Activated CD8-positive, alpha-beta memory T cell treated with anti-CD3 and anti-CD28 coated beads, Interleukin-2, amount 10 ng/mL, durations not matched to agents 7 days and 5 days (primary cell): ENCODE measurements at regions not wholly inside any gene's neighbourhood (a gene's known extent, or its start where the extent isn't known, plus 50 kb on each side); places are given as distances from the start of the nearest gene placed in this dataset.

ENCODE experiments used
- ATAC-seq: fragments of 150-1000 bp; cut with Tn5 transposase; one replicate; pipeline ENCODE4 v1.10.0; 2021; ENCODE audit warnings: moderate library complexity
- CTCF ChIA-PET: fragments of 350-600 bp; sonication (Branson Sonifier 250); formaldehyde crosslinking; loops from one replicate; lab custom pipeline; 2021; ENCODE audit warnings: antibody characterized with exemption; lab: Charles Lee
- DNase-seq: peaks from one replicate; pipeline ENCODE4 v3.0.0-alpha.2; 2020
- H3K27ac Mint-ChIP-seq: one replicate; pipeline ENCODE4 v1.8.0; 2021; ENCODE audit warnings: mild to moderate bottlenecking, mixed read lengths
- H3K27me3 Mint-ChIP-seq: one replicate; pipeline ENCODE4 v1.8.0; 2021; ENCODE audit warnings: mixed read lengths
- H3K36me3 Mint-ChIP-seq: one replicate; pipeline ENCODE4 v1.8.0; 2021; ENCODE audit warnings: mild to moderate bottlenecking, mixed read lengths
- H3K4me1 Mint-ChIP-seq: one replicate; pipeline ENCODE4 v1.8.0; 2021; ENCODE audit warnings: mixed read lengths
- H3K4me3 Mint-ChIP-seq: one replicate; pipeline ENCODE4 v1.8.0; 2021; ENCODE audit warnings: mild to moderate bottlenecking, moderate library complexity, mixed read lengths
- H3K9me3 Mint-ChIP-seq: one replicate; pipeline ENCODE4 v1.8.0; 2022; ENCODE audit warnings: low read depth, mixed read lengths

DNA sequence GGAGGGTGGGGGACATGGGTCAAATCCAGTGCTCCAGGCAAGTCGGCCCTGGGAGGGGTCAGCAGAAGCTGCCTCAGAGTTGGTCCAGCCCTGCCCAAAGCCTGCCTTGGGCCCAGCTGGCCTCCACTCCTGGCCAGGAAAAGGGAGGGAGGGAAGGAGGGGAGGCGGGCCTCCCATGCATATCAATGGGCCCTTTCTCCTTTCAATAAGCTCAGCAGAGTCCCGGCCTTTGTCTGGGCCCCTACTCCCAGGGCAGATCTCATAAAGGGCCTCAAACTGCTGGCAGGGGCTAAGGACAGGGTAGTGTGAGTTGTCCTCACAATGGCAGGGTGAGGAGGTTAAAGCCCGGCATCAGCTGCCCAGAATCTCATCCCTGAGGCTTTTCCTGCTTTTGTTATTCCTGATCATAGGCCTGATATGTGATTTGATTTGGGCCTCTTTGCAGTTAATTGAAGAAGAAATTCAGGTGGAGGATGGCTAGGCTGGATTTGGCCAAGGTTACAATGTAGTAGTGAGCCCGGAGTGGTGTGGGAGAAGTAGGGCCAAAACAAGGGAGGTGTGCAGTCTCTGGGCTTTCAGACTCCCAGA, 121.1 kb upstream of the ATP6AP2 start:
- H3K27ac Mint-ChIP-seq, result no peak overlapping the region
- no peak overlapping the region for H3K4me3 Mint-ChIP-seq
- CTCF ChIA-PET, result interaction anchor here (1.1 kb wide), 1 partner anchor 9 kb away, joined by 3 read pairs; no protein-coding TSS in a partner anchor
- H3K27me3 Mint-ChIP-seq, result peaks cover 2% of the 10 kb centered on the region
- no peaks in the 10 kb centered on the region for H3K4me1 Mint-ChIP-seq
- DNase-seq (no peak), ATAC-seq (no peak)
- no peaks in the 10 kb centered on the region for H3K9me3 Mint-ChIP-seq
- H3K36me3 Mint-ChIP-seq, result peaks cover 1% of the 10 kb centered on the region

DNA sequence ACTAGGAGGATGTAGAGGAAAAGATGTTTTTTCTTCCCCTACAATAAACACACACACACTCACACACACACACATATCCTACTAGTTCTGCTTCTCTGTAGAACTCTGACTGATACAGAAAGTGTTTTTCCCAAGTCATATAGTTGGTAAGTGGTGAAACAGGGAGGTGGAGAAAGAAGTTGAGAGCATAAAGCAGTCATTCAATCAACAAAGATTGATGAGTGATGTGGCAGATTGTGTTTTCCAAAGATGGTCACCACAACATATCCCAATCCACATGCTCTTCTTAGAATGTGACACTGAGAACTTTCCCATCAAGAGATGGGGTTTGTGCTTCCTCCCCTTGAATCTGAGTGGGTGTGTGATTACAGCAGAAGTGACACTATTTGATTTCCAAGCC, 123.4 kb upstream of the ATP6AP2 start:
- ATAC-seq (no peak), DNase-seq (no peak)
- Mint-ChIP-seq H3K4me3 (no peak overlapping the region), H3K27me3 (peaks cover 2% of the 10 kb centered on the region), H3K9me3 (no peaks in the 10 kb centered on the region), H3K36me3 (peaks cover 1% of the 10 kb centered on the region), H3K27ac (no peak overlapping the region), H3K4me1 (no peaks in the 10 kb centered on the region)
- CTCF ChIA-PET, result interaction anchor here (1.5 kb wide), 1 partner anchor 9 kb away, joined by 3 read pairs; no protein-coding TSS in a partner anchor

DNA sequence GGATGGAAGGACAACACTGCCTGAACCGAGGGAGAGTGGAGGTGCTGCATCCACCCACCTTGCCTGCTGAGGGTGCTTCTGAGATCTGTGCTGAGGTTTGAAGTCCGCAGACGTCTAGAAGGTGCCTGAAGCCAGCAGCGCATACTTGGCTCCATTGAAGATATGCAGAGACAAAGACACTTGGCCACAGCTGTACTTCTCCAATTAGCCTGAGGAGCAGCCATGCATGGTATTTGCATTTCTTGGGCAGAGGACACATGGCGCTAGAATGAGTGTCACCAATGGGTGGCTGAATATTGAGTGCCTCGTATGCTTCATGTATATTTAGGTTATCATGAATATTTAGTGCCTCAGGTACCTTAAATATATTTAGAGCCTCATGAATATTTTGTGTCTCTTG, 128.7 kb upstream of the ATP6AP2 start:
- DNase-seq, result no peak
- no peak for ATAC-seq
- H3K4me3 Mint-ChIP-seq, result no peak overlapping the region
- no peaks in the 10 kb centered on the region for H3K36me3 Mint-ChIP-seq
- H3K4me1 Mint-ChIP-seq, result peaks cover 6% of the 10 kb centered on the region
- H3K9me3 Mint-ChIP-seq, result no peaks in the 10 kb centered on the region
- no peaks in the 10 kb centered on the region for H3K27me3 Mint-ChIP-seq
- CTCF ChIA-PET, result no interaction called here
- H3K27ac Mint-ChIP-seq, result no peak overlapping the region

DNA sequence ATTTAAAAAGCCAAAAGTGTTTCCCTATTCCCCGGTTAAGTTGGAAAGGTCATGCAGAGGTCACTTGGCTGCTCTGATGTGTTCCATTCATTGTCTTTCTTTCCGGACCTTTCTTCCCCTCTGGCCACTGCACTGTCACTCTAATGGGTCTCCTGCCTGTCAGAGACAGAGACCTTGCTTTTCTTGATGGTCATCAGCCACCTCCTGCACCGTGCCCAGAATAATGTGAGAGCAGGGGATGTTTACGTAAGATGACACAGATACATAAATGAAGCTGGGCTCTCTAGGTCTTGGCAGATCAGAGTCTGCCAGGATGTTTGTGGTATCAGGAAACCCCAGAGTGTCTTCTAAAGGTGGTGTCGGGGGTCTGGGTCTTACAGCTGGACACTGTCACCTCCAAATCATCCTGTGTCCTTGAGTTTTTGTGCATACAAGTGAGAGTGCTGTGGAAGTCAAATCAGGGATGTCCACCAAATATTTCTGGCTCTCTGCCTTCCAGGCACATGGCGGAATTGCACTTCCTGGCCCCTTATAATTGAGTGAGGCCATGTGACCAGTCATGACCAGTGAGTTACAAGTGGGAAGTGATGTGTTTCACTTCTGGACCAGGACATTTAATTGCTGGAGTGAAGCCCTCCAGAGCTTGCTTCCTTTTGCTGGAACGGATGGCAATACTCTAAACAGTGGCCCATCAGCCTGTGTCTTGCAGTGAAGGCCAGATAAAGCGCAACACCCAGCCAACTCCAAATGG, 130.6 kb upstream of the ATP6AP2 start:
- Mint-ChIP-seq H3K9me3 (no peaks in the 10 kb centered on the region), H3K27me3 (no peaks in the 10 kb centered on the region), H3K36me3 (no peaks in the 10 kb centered on the region), H3K4me1 (peaks cover 6% of the 10 kb centered on the region), H3K27ac (no peak overlapping the region), H3K4me3 (no peak overlapping the region)
- DNase-seq (no peak), ATAC-seq (no peak)
- CTCF ChIA-PET, result no interaction called here

DNA sequence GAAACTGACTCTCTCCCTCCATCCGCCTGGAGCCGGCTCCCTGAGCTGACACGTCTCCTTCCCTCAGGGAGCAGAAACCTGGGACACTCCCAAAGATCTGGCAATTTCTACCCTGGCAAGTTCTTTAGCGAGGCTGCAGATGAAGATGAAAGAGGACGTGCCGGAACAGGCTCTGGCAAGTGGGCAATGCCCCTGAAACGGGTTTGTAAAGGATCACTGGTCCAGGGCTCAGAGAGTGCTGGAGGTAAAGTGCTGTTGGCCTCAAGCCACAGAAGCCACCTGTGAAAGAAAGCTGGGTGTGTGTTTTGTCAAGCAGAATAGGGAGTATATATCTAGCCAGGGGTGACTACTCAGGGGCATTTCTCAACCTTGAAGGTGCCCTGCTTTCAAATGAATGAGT, 131.4 kb upstream of the ATP6AP2 start:
- no peak for DNase-seq
- no peaks in the 10 kb centered on the region for H3K9me3 Mint-ChIP-seq
- H3K4me1 Mint-ChIP-seq, result peaks cover 6% of the 10 kb centered on the region
- no peaks in the 10 kb centered on the region for H3K27me3 Mint-ChIP-seq
- H3K36me3 Mint-ChIP-seq, result no peaks in the 10 kb centered on the region
- no peak for ATAC-seq
- no peak overlapping the region for H3K4me3 Mint-ChIP-seq
- CTCF ChIA-PET, result interaction anchor here (0.8 kb wide), 1 partner anchor 8 kb away, joined by 3 read pairs; no protein-coding TSS in a partner anchor
- H3K27ac Mint-ChIP-seq, result no peak overlapping the region

DNA sequence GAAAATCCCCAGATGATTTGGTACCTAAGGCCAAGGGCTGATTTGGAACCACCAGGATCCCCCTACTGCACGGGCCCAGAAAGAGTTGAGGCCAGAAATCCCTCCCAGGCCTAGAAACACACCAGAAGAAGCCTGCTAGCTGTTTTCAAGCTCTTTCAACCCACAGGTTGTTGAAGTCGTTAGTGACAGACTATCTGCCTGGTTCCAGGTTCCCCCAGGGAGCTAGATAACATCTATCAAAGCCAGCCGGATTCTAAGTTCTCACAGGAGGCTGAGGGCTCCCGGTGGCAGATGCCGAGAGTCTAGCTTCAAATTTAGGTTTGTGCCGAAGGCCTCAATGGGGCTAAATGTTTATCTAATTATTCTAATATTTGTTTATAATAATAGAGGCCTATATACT, 132.0 kb upstream of the ATP6AP2 start:
- Mint-ChIP-seq H3K9me3 (no peaks in the 10 kb centered on the region), H3K36me3 (no peaks in the 10 kb centered on the region), H3K4me1 (peaks cover 6% of the 10 kb centered on the region), H3K27ac (no peak overlapping the region), H3K4me3 (no peak overlapping the region), H3K27me3 (no peaks in the 10 kb centered on the region)
- ATAC-seq (no peak), DNase-seq (no peak)
- CTCF ChIA-PET, result interaction anchor here (0.8 kb wide), 1 partner anchor 9 kb away, joined by 3 read pairs; no protein-coding TSS in a partner anchor

DNA sequence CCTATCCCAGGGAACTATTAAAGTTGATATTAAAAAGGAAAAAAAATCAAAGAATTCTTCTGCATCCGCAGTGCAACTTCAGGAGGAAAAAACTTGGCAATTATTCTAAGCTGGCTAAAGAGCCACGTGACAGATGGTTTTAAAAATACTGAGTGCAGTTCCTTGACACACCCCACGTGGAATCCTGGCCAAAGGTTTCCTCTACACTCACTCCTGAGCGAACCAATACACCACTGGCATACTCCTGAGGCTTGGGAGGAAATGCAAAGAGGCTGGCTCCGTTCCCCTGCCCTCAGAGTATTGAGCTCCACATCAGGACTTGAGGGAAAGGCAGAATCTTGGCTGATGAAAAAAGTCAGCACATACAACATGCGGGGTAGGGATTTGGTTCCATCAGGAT, 133.8 kb upstream of the ATP6AP2 start:
- CTCF ChIA-PET, result no interaction called here
- ATAC-seq, result no peak
- Mint-ChIP-seq H3K4me1 (peaks cover 6% of the 10 kb centered on the region), H3K27ac (no peak overlapping the region), H3K36me3 (no peaks in the 10 kb centered on the region), H3K27me3 (no peaks in the 10 kb centered on the region), H3K4me3 (no peak overlapping the region), H3K9me3 (no peaks in the 10 kb centered on the region)
- no peak for DNase-seq

DNA sequence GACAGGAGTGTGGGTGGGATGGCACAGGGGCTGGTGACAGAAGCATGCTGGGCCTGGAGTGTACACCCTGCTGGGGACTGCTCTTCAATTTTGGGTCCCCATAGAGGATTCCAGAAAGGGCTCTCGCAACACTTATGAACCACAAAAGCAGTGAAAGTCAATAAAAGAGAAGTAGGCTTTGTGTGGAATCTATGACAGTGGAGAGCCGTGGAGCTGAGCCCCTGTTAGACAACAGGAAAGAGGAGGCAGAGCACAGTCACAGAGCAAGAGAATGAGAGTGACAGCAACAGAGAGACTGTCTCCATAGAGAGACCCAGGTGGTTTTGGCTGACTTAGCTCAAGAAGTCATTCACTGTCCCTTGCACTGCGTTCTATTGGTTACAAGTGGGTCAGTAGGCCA, 135.1 kb upstream of the ATP6AP2 start:
- ATAC-seq (no peak), DNase-seq (no peak)
- H3K27ac Mint-ChIP-seq, result no peak overlapping the region
- no peaks in the 10 kb centered on the region for H3K9me3 Mint-ChIP-seq
- peaks cover 6% of the 10 kb centered on the region for H3K4me1 Mint-ChIP-seq
- CTCF ChIA-PET, result no interaction called here
- H3K36me3 Mint-ChIP-seq, result no peaks in the 10 kb centered on the region
- H3K27me3 Mint-ChIP-seq, result peaks cover 5% of the 10 kb centered on the region
- no peak overlapping the region for H3K4me3 Mint-ChIP-seq

DNA sequence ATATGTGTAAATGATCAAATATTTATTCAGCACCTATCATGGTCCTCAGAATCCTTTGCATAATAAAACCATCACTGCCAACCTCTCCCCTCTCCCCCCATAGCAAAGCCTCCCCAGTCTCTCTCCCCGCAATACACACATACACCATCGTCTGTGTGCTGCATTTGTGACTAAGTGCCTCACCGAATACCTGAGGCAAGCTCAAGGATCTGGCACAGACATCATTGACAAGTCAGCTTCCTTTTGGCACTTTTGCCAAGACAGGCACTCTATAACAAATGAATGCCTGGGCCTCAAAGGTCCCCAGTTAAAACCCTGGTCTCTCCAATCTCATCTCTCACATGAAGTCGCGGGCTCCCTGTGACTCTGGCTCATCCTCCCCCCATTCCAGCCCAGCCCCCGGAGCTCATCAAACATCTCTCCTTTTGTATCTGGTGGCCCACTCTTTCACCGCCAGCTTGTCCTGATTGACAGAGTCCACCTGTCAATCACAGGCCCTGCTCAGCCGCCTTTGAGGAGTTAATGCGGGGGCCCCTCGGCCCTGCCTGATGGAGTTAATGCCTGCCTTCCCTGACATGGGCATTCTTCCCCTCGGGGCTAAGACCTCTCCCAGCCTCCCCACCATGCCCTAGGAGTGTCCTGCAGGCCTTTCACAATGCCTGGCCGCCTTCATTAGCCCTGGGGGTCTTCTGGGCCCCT, 135.8 kb upstream of the ATP6AP2 start:
- ATAC-seq (no peak), DNase-seq (no peak)
- CTCF ChIA-PET, result no interaction called here
- H3K36me3 Mint-ChIP-seq, result no peaks in the 10 kb centered on the region
- H3K4me3 Mint-ChIP-seq, result no peak overlapping the region
- H3K27ac Mint-ChIP-seq, result no peak overlapping the region
- H3K9me3 Mint-ChIP-seq, result no peaks in the 10 kb centered on the region
- H3K27me3 Mint-ChIP-seq, result peaks cover 7% of the 10 kb centered on the region
- H3K4me1 Mint-ChIP-seq, result peaks cover 5% of the 10 kb centered on the region

DNA sequence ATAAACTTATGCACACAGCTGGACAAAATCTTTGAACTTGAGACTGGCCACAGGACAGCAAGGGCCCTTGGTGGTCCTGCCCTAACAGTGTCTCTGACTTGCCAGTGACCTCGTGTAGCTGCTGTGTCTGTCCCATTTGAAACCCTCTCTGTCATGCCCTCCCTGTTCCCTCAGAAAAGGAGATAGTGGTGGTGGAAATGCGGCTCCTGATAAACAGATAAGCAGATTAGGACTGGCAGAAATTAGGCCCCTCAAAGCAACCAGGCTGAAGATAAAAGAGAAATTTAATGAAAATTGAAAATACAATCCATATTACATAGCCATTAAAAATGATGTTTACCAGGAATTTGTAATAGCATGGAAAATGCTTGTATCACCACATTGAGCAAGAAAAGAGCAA, 136.6 kb upstream of the ATP6AP2 start:
- Mint-ChIP-seq H3K27me3 (peaks cover 7% of the 10 kb centered on the region), H3K36me3 (no peaks in the 10 kb centered on the region), H3K9me3 (no peaks in the 10 kb centered on the region), H3K4me1 (peaks cover 4% of the 10 kb centered on the region), H3K4me3 (no peak overlapping the region), H3K27ac (no peak overlapping the region)
- DNase-seq (no peak), ATAC-seq (no peak)
- CTCF ChIA-PET, result no interaction called here

DNA sequence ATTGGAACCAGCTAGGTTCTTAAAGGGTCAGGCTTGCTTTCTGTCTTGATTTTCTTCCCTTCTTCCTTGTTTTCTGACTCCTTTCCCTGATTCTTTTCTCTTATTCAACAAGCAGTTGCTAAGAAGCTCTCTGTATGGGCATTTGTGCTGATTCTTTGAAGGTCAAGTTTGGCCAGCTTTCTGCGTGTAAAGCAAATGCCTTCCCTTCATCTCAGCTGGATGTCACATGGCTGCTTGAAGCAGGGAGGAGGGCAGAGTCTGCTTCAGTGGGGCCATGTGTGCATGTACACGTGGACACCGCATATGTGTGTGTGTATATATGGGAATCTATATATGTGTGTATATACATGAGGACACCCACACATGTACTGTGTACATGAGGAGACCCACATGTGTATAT, 139.9 kb upstream of the ATP6AP2 start:
- Mint-ChIP-seq H3K4me1 (peaks cover 4% of the 10 kb centered on the region), H3K27ac (no peak overlapping the region), H3K36me3 (no peaks in the 10 kb centered on the region), H3K9me3 (no peaks in the 10 kb centered on the region), H3K4me3 (no peak overlapping the region), H3K27me3 (peaks cover 7% of the 10 kb centered on the region)
- ATAC-seq, result no peak
- CTCF ChIA-PET, result no interaction called here
- DNase-seq, result no peak

DNA sequence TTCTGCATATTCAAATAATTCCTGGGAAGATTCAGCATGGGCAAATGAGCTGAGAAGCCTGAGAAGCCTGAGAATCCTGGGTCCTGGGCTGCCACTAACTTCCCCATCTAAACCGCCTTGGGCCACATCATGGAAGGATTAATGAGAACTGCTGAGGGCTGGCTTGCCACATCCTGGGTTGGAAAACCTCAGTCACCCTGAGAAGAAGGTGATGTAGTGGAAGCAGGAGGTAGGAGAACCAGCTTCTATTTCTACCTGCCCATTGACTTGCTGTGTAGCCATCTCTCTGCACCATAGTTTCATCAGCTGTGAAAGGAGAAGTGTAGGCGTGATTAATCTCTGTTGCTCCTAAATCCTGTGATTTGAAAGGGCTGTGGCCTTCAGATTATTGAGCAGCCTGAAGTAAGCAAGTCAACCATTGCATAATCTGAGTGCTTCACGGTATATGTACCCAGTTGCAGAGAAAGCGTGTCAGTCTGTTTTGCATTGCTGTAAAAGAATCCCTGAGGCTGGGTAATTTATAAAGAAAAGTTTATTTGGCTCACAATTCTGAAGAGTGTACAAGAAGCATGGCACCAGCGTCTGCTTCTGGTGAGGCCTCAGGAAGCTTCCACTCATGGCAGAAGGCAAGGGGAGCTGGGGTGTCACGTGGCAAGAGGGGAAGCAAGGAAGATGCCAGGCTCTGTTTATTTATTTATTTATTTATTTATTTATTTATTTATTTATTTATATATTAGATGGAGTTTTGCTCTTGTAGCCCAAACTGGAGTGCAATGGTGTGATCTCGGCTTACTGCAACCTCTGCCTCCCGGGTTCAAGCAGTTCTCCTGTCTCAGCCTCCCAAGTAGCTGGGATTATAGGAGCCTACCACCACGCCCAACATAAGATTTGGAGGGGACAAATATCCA, 140.9 kb upstream of the ATP6AP2 start:
- peak; percentile 27 for ATAC-seq
- CTCF ChIA-PET, result no interaction called here

DNA sequence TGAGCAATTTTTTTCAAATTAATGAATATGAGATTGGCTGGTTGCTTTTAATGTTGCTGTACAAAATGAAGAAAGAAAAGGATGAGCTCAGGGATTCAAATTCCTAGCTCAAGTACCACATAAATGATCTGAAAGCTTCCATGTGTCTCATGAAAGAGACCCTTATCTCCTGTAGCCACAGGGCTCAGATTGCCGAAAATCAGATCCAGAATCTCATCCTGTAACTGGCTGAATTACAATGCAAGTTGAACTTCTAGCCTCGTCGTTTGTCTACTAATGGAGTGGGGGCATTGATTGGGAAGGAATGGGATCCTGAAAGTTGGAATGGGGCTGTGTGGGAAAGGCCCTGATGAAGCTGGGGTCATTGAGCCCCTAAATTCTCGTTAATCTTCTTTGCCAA, 143.4 kb upstream of the ATP6AP2 start:
- Mint-ChIP-seq H3K36me3 (no peaks in the 10 kb centered on the region), H3K4me3 (no peak overlapping the region), H3K27me3 (peaks cover 7% of the 10 kb centered on the region), H3K4me1 (peaks cover 4% of the 10 kb centered on the region), H3K9me3 (no peaks in the 10 kb centered on the region), H3K27ac (no peak overlapping the region)
- CTCF ChIA-PET, result no interaction called here
- ATAC-seq, result no peak
- DNase-seq, result no peak

More for the DNA sequence above, 140.9 kb upstream of the ATP6AP2 start:
- Mint-ChIP-seq H3K4me3 (no peak overlapping the region), H3K27ac (no peak overlapping the region), H3K9me3 (no peaks in the 10 kb centered on the region), H3K27me3 (peaks cover 7% of the 10 kb centered on the region), H3K4me1 (peaks cover 4% of the 10 kb centered on the region), H3K36me3 (no peaks in the 10 kb centered on the region)
- DNase-seq, result peak; percentile 40
